Lower lobe of right lung (tissue), 2 donors: ENCODE measurements at regions not wholly inside any gene's neighbourhood (a gene's known extent, or its start where the extent isn't known, plus 50 kb on each side); places are given as distances from the start of the nearest gene placed in this dataset.

Experiments
- ATAC-seq, 2 donors: fragments of 200-7000 bp; cut with Tn5 transposase; one replicate each; pipeline ENCODE4 v1.9.1; 2020 to 2022; ENCODE audit warnings: mild to moderate bottlenecking in 2 of 2, moderate library complexity in 2 of 2
- DNase-seq: peaks from one replicate; pipeline ENCODE4 v3.0.0-alpha.2; 2020
- H3K27ac ChIP-seq: fragments of 200-600 bp; one replicate; pipeline ENCODE4 v1.8.0; 2022
- H3K27me3 ChIP-seq: fragments of 200-600 bp; one replicate; pipeline ENCODE4 v1.8.0; 2022; ENCODE audit warnings: low read depth
- H3K36me3 ChIP-seq: fragments of 200-600 bp; one replicate; pipeline ENCODE4 v1.8.0; 2022; ENCODE audit warnings: mild to moderate bottlenecking
- H3K4me1 ChIP-seq: fragments of 200-600 bp; one replicate; pipeline ENCODE4 v1.8.0; 2022
- H3K4me3 ChIP-seq: fragments of 200-600 bp; one replicate; pipeline ENCODE4 v1.8.0; 2022; ENCODE audit warnings: mild to moderate bottlenecking
- H3K9me3 ChIP-seq: fragments of 200-600 bp; one replicate; pipeline ENCODE4 v1.8.0; 2022
- intact Hi-C: fragments of 100-400 bp; cut with DNase I; formaldehyde crosslinking; loops from one replicate; pipeline ENCODE4 v1.11.0; 2022
- TF ChIP-seq, protein P1 (sequence below): fragments of 200-600 bp; IDR thresholded peaks from one replicate; pipeline ENCODE4 v1.8.0; 2022; ENCODE audit warnings: antibody characterized with exemption, mild to moderate bottlenecking
- donor health status: DM: no; HTN: yes; CAD: no; lungs with severe emphysema.

DNA sequence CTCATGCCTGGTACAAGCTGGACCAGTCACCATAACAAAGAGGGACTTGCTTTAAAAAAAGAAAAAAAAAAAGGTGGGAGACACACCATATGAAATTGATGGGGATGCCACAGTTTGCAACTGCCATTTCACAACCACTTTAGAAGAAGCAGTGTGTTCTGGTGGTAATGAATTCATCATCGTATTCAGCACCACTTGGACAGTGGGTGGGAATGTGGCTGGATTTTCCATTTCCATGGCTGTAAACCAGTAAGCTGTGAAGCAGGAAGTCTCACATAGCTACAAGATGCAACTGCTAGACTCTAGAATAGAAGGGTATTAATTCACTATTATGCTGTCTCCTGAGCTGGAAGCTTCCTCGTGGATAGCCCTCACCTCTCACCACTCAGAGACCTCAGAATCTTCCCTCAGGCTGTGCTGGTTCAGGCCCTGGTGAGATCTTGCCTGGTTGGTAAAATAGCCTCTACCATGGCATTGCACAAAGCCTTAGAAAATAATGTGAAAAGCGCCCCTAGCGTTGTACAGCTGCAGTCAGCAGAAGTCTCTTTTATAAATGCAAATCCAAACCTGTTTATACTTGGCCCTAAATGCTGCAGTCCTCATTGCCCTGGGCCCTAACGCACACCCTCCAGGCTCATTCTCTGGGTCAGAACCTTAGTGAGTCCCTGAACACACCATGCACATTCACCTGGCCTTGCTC lies 150.7 kb downstream of the KCTD15 start:
- Histone ChIP-seq H3K9me3 (no peaks in the 10 kb centered on the region), H3K27ac (no peak overlapping the region), H3K4me1 (no peaks in the 10 kb centered on the region), H3K27me3 (no peaks in the 10 kb centered on the region), H3K36me3 (no peaks in the 10 kb centered on the region), H3K4me3 (no peak overlapping the region)
- no peak for ATAC-seq
- intact Hi-C loops = no loop called here
- DNase-seq = no peak
- TF ChIP-seq, protein P1, sequence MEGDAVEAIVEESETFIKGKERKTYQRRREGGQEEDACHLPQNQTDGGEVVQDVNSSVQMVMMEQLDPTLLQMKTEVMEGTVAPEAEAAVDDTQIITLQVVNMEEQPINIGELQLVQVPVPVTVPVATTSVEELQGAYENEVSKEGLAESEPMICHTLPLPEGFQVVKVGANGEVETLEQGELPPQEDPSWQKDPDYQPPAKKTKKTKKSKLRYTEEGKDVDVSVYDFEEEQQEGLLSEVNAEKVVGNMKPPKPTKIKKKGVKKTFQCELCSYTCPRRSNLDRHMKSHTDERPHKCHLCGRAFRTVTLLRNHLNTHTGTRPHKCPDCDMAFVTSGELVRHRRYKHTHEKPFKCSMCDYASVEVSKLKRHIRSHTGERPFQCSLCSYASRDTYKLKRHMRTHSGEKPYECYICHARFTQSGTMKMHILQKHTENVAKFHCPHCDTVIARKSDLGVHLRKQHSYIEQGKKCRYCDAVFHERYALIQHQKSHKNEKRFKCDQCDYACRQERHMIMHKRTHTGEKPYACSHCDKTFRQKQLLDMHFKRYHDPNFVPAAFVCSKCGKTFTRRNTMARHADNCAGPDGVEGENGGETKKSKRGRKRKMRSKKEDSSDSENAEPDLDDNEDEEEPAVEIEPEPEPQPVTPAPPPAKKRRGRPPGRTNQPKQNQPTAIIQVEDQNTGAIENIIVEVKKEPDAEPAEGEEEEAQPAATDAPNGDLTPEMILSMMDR = no peak

DNA sequence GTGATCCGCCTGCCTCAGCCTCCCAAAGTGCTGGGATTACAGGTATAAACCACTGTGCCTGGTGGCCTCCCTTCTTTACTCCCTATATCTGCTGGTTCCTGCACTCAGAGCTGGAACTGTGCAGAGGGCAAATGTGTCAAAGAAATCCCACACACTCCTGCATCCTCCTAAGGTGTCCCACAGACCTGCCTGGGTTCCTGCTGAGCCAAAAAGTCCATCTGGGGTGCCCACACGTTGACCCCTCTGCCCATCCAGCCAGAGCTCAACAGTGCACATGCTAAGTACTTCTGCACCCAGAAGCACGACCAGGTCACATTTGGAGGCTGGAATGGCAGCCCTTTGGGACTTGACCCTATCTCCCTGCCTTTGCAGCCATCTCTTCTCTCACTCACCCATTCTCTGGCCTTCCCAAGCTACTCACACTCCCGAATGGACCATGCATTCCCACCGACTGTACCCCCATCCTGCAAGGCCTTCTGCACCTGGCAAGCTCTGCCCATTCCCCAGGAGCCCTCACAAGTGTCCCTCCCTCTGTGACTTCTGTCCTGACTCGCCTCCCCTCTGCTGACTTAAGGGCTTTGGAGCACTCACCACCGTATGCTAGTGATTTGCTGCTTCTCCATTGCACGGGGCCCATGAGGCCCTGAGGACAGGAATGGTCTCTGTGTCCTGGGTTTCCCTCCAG lies 152.1 kb downstream of the KCTD15 start:
- no peaks in the 10 kb centered on the region for H3K27me3 ChIP-seq
- H3K4me1 ChIP-seq = no peaks in the 10 kb centered on the region
- H3K27ac ChIP-seq = no peak overlapping the region
- DNase-seq (no peak), ATAC-seq (peak in 1 of 2 donors; percentile 9)
- no peak overlapping the region for H3K4me3 ChIP-seq
- H3K9me3 ChIP-seq = no peaks in the 10 kb centered on the region
- intact Hi-C loops = no loop called here
- H3K36me3 ChIP-seq = no peaks in the 10 kb centered on the region
- TF ChIP-seq, protein P1 = no peak

DNA sequence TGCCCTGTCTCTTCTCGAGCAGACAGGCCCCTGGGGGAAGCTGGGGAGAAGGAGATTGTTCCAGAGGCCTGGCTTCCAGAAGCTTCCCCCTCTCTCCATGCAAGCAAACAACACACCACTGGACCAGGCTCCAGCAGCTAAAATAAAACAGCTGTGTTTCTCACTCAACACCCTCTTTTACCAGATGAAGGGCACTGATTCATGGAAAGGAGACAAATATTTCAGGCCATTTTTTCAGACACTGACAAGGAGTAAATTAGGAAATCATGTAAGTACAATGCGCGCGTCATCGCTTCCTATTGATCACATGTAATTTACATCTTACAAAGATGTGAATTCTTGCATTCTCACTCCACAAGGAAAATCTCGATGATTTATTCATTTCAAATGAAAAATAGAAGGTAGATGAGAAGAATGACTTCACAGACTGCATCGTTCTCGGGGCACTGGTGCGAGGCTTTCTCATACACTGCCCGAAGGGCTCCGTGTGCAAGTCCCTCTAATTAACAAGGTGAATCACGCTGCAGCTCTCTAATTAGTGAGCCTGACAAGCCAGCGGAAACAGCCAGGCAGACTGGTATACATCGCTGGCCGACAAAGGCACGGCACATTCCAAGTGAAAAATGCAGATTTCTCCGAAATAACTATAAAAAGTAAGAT lies 153.6 kb downstream of the KCTD15 start:
- H3K27me3 ChIP-seq = no peaks in the 10 kb centered on the region
- no peaks in the 10 kb centered on the region for H3K9me3 ChIP-seq
- no peaks in the 10 kb centered on the region for H3K36me3 ChIP-seq
- TF ChIP-seq, protein P1 = no peak
- ATAC-seq (no peak), DNase-seq (no peak)
- H3K4me1 ChIP-seq = no peaks in the 10 kb centered on the region
- no peak overlapping the region for H3K4me3 ChIP-seq
- intact Hi-C loops = no loop called here
- H3K27ac ChIP-seq = no peak overlapping the region

DNA sequence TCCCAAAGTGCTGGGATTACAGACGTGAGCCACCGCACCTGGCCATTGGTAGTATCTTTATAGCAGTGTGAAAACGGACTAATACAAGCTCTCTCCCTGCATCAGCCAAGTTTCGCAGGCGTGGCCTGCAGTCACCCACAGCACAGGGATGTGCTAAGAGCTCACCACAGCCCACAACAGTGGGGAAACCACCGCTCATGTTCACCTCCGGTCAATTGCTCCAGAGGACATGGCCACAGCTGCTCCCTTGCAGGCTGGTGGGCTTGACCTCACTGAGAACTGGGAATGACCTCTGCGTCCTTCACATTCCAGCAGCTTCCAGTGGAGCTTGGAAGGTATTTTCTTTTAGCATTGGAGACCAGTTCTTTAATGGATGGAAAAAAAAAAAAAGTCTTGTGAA lies 156.4 kb downstream of the KCTD15 start:
- no peak overlapping the region for H3K27ac ChIP-seq
- H3K4me1 ChIP-seq = no peaks in the 10 kb centered on the region
- DNase-seq = no peak
- ATAC-seq = no peak
- no peaks in the 10 kb centered on the region for H3K36me3 ChIP-seq
- TF ChIP-seq, protein P1 = no peak
- intact Hi-C loops = no loop called here
- no peaks in the 10 kb centered on the region for H3K27me3 ChIP-seq
- H3K9me3 ChIP-seq = no peaks in the 10 kb centered on the region
- H3K4me3 ChIP-seq = no peak overlapping the region

DNA sequence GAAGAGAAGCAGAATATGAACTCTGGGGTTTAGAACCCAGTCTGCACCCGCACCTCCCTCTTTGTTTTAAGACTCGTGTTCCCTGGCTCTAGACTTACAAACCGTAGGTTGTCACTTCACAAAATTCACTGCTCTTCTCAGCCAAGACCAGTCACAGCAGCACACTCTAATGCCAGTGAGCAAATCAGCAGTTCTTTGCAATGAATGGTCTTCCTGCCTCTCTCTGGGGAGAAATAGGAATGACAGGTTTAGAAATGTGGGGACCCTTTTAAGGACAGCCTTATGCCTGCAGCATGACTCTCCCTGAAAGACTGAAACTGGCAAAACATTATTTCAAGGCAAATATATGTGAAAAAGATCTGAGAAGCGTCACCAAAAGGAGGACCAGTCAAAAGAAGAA lies 156.9 kb downstream of the KCTD15 start:
- ATAC-seq (no peak), DNase-seq (no peak)
- Histone ChIP-seq H3K36me3 (no peaks in the 10 kb centered on the region), H3K27ac (no peak overlapping the region), H3K4me1 (no peaks in the 10 kb centered on the region), H3K27me3 (no peaks in the 10 kb centered on the region), H3K4me3 (no peak overlapping the region), H3K9me3 (no peaks in the 10 kb centered on the region)
- intact Hi-C loops = no loop called here
- TF ChIP-seq, protein P1 = no peak
